ENCODE measurements at regions not wholly inside any gene's neighbourhood (a gene's known extent, or its start where the extent isn't known, plus 50 kb on each side); places are given as distances from the start of the nearest gene placed in this dataset.

DNA sequence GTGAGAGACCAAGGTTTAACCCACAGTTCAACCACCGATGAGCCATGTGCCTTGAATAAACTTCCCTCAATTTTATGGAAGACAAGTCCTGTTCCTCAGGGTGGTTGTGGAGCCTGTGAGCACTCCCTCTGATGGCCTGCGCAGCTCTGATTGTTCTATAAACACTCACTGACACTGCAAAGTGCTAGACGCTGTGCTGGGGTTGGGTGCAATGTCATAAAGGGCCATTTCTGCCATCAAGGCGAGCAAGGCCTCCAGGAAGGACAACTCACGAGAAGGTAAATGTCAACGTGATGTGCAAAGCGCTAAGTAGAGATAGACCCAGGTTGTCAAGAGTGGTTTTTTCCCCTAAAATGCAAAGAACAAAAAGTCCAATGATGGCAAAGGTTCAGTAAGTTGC, 75.7 kb upstream of the SYT6 start:
- H3K27ac ChIP-seq, result no peak overlapping the region
- H3K9me3 ChIP-seq, result no peaks in the 10 kb centered on the region
- DNase-seq, result no peak
- H3K4me1 ChIP-seq, result no peaks in the 10 kb centered on the region
- H3K9ac ChIP-seq (ENCODE audit: low read depth in 2 of 2, low read length in 2 of 2), result no peak overlapping the region
- intact Hi-C loops (cut with DNase I), result no loop called here
- H3K36me3 ChIP-seq, result no peaks in the 10 kb centered on the region
- TF ChIP-seq, protein P1, sequence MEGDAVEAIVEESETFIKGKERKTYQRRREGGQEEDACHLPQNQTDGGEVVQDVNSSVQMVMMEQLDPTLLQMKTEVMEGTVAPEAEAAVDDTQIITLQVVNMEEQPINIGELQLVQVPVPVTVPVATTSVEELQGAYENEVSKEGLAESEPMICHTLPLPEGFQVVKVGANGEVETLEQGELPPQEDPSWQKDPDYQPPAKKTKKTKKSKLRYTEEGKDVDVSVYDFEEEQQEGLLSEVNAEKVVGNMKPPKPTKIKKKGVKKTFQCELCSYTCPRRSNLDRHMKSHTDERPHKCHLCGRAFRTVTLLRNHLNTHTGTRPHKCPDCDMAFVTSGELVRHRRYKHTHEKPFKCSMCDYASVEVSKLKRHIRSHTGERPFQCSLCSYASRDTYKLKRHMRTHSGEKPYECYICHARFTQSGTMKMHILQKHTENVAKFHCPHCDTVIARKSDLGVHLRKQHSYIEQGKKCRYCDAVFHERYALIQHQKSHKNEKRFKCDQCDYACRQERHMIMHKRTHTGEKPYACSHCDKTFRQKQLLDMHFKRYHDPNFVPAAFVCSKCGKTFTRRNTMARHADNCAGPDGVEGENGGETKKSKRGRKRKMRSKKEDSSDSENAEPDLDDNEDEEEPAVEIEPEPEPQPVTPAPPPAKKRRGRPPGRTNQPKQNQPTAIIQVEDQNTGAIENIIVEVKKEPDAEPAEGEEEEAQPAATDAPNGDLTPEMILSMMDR (IDR thresholded peaks at IDR 0.05), result no peak
- no peak overlapping the region for H3K4me3 ChIP-seq
- H3K27me3 ChIP-seq, result no peaks in the 10 kb centered on the region

- no peaks in the 10 kb centered on the region for H3K4me1 ChIP-seq
- no peak for DNase-seq
- no peak overlapping the region for H3K9ac ChIP-seq (ENCODE audit: low read depth in 2 of 2, low read length in 2 of 2)
- no peaks in the 10 kb centered on the region for H3K27me3 ChIP-seq
- no peaks in the 10 kb centered on the region for H3K9me3 ChIP-seq
- intact Hi-C loops (cut with DNase I), result no loop called here
- H3K36me3 ChIP-seq, result no peaks in the 10 kb centered on the region
- no peak overlapping the region for H3K4me3 ChIP-seq
- TF ChIP-seq, protein P1 (IDR thresholded peaks at IDR 0.05), result no peak
- H3K27ac ChIP-seq, result no peak overlapping the region
These were observed 73.4 kb upstream of the SYT6 start for GRCh38 chr1:114227059-114227458.

- H3K27me3 ChIP-seq, result no peaks in the 10 kb centered on the region
- H3K4me1 ChIP-seq, result no peaks in the 10 kb centered on the region
- TF ChIP-seq, protein P1 (IDR thresholded peaks at IDR 0.05), result no peak
- H3K4me3 ChIP-seq, result no peak overlapping the region
- no peak for DNase-seq
- H3K27ac ChIP-seq, result no peak overlapping the region
- no peaks in the 10 kb centered on the region for H3K9me3 ChIP-seq
- no peak overlapping the region for H3K9ac ChIP-seq (ENCODE audit: low read depth in 2 of 2, low read length in 2 of 2)
- intact Hi-C loops (cut with DNase I), result no loop called here
- no peaks in the 10 kb centered on the region for H3K36me3 ChIP-seq
These were observed 70.7 kb upstream of the SYT6 start for GRCh38 chr1:114224196-114224907.

- Histone ChIP-seq H3K27ac (no peak overlapping the region), H3K36me3 (no peaks in the 10 kb centered on the region), H3K27me3 (no peaks in the 10 kb centered on the region), H3K4me1 (no peaks in the 10 kb centered on the region), H3K4me3 (no peak overlapping the region), H3K9ac (ENCODE audit: low read depth in 2 of 2, low read length in 2 of 2) (no peak overlapping the region), H3K9me3 (no peaks in the 10 kb centered on the region)
- no peak for DNase-seq
- TF ChIP-seq, protein P1 (IDR thresholded peaks at IDR 0.05), result no peak
- intact Hi-C loops (cut with DNase I), result no loop called here
These were observed 69.3 kb upstream of the SYT6 start for GRCh38 chr1:114222920-114223319.

DNA sequence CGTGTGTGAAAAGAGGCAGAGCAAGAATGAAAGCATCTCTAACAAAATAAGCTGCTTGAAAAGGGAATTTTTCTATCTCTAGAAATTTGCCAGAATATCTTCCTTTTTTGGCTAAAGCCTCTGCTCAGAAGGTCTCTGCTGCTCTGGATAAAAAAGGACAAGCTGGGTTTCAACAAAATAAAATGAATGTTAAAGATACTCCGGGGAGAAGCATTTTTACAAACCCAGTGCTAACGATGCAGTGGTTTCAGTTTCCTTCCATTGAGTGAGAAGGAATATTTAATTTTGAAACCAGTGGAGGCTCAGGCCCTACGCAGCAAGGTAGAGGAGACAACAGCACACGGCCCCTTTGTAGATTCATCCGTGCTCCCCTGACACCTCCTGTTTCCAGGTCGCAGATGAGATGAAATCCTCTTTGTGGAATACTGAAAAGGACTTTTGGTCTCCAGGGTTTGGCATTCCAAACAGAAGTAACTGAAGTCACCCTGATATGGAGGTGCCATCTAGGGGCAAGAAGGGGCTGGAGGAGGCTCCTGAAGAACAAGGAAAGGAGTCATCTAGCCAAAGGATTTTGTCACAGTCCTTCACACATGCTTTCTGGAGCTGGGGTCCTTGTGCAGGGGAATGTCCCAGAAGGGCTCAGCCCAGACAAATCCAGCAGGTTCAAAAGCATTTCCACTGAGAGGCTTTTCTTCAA, 65.7 kb upstream of the SYT6 start:
- no peaks in the 10 kb centered on the region for H3K4me1 ChIP-seq
- H3K36me3 ChIP-seq, result no peaks in the 10 kb centered on the region
- intact Hi-C loops (cut with DNase I), result loop anchor here (10.0 kb wide), 1 partner anchor 235 kb away; no protein-coding TSS in a partner anchor
- H3K9ac ChIP-seq (ENCODE audit: low read depth in 2 of 2, low read length in 2 of 2), result no peak overlapping the region
- TF ChIP-seq, protein P1 (IDR thresholded peaks at IDR 0.05), result no peak
- no peaks in the 10 kb centered on the region for H3K9me3 ChIP-seq
- no peak overlapping the region for H3K27ac ChIP-seq
- no peak for DNase-seq
- no peaks in the 10 kb centered on the region for H3K27me3 ChIP-seq
- H3K4me3 ChIP-seq, result no peak overlapping the region
